ENCODE measurements at regions not wholly inside any gene's neighbourhood (a gene's known extent, or its start where the extent isn't known, plus 50 kb on each side); places are given as distances from the start of the nearest gene placed in this dataset.

DNA sequence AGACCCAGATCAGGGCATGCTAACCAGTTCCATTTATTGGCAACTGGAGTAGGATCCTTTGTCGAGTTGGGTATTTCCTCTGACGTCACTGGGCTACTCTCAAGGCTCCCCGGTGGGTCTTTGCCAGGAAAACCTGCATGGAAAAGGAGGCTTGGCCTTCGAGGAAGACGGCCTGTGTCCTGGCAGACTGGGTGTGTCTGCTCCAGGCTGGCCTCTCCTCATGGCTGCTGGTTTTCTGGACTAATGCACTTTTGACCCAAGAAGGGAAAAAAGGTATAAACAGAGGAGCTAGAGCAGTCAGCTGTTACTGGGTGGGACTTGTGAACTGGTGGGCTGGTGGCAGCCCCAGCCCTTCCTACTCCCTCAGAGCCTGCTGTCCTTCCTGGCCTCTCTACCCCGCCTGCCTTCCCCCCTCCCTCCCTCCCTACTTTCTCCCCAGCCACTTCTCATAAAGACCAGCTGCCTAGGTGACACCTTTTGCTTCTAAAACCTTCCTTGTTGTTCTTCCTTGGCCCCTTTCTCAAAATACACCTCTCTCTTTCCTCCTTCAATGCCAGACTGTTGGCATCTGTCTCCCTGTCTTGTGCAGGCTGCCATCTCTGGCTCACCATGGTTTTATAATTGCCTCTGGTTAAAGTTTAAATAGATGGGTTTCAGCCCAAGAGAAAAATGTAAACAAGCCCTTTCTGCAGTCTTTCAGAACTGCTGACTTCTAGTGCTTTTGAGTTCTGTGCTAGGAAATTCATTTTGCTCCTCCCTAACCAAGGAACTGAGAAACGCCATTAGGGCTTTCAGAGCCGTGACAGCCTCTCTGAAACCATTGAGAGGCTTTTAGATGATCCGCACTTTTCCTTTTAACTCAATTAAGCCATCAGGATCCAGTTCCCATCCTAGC, 101.8 kb upstream of the MKLN1 start:
- no peak for DNase-seq (ENCODE audit: low read depth)

DNA sequence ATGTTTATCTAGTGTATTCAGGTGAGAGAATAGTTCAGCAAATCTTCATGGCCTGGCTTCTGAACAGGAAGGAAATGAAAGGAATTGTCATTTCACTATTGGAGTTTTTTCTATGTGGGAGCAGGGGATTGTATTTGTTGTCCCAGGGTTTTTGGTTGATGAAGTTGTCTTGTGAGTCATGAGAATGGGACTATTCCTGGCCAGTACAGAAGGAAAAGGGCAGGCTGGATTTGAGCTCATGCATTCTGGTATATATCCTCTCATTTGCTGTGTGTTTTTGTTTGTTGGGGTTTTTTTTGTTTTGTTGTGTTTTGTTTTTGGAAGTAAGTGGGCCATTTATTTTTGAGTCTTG, 101.2 kb upstream of the MKLN1 start:
- no peak for DNase-seq (ENCODE audit: low read depth)

DNA sequence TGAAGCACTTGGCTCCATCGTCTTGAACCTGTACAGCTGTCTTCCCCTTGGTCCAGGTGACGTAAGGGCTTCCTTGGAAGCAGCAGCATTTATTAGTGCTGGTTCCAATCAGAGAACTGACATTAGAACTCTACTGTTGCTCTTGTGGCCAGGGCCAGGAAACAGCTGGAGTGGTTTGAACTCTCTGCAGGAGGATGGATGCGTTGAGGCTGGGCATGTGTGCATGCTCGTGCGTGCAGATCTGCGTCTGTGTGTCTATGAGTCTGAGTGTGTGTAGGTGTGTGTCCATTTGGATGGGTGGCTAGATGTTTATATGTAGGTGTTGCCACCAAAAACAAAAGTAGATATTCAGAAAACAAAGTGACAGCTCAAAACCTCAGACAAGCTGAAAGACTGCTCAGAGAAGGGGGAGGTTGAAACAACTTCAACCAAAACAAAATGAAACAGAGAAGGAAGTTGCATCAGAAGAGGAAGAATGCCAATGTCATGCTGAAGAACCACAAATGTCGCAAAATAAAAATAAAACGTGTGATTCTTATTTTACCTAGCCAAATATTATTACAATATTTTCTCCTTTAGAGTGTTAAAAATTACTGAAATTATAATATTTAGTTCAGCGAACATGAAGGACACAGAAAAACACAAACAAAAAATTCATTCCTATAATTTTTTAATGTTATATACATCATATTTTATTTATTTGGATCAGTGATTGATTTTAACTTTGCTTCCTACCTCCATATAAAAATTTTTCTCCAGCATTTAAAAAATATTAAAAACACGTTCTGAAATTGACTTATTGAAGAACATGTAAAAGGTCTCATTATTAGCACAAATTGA, 96.1 kb upstream of the MKLN1 start:
- DNase-seq (ENCODE audit: low read depth) = peak; percentile 58

DNA sequence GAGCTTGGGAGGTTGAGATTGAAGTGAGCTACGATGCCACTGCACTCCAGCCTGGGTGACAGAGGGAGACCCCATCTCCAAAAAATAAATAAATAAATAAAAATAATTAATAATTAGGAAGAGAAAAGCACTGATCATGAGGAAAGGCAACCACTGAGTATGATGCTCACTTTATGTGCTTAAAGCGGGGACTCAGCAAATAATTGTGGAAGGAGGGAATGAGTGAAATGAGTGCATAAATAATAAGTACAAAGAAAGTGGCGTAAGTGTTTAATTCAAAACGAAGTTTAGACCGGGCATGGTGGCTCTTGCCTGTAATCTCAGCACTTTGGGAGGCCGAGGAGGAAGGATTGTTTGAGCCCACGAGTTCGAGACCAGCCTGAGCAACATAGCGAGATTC, 94.9 kb upstream of the MKLN1 start:
- no peak for DNase-seq (ENCODE audit: low read depth)

DNA sequence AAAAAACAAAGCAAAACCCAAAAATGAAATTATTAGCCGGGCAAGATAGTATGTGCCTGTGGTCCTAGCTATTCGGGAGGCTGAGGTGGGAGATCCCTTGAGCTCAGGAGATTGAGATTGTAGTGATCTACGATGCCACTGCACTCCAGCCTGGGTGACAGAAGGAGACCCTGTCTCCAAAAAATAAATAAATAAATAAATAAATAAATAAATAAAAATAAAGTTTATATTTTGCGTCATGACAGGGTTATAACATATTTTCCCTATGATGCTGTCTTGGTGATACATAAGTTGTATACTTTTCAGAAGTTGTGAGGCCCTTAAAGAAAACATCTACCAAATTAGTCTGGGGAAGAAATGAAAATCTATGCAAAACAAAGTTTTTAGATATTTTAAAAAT, 94.5 kb upstream of the MKLN1 start:
- DNase-seq (ENCODE audit: low read depth) = no peak

DNA sequence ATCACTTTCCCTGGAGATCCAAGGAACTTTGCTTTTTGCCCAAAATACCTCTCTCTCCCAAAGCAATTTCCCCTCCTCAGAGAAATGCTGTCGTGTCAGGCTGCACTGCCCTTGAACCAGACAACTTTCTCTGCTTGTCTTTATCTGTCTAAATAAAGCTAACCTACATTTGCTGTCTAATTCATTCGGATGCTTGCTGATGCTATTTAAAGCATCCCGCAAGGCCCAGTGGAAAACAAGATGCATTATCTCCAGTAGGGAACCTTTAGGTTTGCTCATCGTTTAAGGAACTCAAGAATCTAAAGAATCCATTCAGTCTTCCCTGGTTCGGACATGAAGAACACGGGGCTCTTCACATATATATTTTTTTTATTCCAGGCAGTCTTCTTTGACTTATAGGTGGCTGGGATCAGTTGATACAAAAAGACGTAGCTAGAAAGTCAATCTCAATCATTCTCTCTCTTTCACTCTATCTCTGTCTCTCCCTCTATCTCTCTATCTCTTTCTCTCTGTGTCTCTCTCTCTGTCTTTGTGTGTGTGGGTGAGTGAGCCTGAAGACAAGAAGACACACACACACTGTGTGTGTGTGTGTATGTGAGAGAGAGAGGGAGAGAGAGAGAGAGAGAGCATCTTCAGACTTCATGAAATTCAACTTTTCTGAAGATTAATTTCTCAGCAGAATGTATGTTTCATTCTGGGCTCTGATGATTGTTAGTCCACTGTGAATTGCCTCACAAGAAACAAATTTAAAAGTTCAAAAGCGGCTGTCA, 92.8 kb upstream of the MKLN1 start:
- DNase-seq (ENCODE audit: low read depth) = no peak

DNA sequence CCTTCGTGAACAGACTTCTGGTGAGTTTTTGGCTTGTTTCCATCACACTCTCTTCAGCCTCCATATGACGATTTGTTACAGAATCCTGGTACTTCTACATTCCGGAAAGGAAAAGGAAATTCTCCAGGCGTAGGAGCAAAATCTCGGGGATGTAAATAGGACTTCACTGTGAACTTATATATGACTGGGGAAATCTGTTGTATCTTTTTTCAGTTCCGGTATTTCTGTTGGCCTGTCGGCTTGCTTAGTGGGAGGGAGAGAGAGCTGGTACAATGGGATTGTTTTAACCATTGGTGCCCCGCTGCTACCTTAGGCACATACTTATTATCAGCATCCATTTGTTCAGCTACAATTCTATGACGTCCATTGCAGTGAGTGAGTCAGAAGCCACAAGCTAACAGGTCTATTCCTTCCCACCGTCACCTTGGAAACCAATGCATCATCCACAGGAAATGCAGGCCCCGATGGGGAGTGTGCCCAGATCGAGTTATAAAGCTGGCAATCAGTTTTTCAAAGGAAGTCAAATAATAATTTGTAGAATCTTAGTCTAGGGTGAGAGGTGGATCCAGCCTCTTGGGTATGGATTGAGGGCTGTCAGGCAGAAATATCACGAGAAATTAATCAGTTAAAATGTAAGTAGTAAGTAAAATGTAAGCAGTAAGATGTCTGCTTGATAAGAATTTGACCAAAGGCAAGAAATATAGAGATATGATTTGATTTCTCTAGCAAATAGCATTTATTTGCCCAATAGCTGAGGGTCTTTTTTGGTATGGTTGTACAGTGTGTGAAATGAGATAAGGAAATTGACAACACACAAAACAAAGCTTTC, 92.0 kb upstream of the MKLN1 start:
- peak; percentile 65 for DNase-seq (ENCODE audit: low read depth)

DNA sequence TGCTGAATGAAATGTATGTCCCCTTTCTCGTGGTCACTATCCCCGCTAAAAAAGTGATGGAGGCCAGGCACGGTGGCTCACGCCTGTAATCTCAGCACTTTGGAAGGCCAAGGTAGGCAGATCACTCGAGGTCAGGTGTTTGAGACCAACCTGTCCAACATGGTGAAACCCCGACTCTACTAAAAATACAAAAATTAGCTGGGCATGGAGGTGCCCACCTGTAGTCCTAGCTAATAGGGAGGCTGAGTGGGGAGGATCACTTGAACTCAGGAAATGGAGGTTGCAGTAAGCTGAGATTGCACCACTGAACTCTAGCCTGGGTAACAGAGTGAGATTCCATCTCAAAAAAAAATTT, 91.4 kb upstream of the MKLN1 start:
- DNase-seq (ENCODE audit: low read depth) = no peak

DNA sequence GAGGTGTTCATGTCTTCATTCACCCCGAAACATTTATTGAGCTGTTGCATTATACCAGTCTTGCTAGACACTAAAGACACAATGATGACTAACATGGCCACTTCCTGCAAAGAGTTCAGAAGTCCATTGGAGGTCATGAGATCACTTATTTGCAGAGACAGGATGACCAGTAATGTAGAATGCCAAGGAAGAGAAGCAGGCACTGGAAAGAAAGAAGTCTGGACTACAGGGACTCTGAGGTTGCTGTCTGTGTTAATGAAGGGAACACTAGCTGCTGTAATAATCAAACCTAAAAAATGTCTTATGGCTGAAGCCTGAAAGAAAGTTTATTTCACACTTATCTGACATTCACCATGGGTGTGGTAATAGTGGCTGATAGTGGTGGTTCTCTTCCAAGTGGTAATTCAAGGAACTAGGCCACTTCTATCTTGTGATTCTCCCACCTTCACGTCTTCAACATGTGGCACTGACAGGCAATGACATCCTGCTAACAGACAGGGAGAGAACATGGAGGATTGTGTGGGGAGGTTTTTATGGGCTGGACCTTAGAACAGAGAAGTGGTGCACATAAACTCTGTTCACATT, 89.2 kb upstream of the MKLN1 start:
- no peak for DNase-seq (ENCODE audit: low read depth)

DNA sequence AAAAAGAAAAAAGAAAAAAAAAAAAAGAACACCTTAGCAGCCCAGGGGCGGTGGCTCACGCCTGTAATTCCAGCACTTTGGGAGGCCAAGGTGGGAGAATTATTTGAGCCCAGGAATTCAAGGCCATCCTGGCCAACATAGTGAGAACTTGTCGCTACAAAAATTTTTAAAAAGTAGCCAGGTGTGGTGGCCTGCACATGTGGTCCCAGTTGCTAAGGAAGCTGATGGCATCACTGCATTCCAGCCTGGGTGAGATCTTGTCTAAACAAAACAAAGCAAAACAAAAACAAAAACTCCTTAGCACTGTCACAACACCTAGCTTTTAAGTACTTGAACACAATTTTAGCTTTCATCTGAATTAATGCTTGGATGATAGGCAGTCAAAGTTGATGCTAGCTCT, 86.3 kb upstream of the MKLN1 start:
- no peak for DNase-seq (ENCODE audit: low read depth)

DNA sequence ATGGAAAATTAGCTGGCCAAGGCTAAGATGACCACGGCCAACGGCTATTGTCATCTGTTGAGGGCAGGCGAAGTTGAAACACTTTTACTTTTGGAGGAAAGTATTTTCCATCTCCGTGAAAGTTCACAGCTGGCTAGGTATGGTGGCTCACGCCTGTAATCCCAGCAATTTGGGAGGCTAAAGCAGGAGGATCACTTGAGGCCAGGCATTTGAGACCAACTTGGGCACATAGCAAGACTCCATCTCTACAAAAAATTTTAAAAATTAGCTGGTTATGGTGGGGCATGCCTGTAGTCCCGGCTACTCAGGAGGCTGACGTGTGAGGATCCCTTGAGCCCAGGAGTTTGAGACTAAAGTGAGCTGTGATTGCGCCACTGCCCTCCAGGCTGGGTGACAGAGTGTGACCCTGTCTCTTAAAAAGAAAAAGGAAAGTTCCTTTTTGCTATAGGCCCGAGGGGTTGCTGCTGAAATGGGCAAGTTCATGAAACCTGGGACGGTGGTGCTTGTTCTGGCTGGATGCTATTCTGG, 85.5 kb upstream of the MKLN1 start:
- no peak for DNase-seq (ENCODE audit: low read depth)

DNA sequence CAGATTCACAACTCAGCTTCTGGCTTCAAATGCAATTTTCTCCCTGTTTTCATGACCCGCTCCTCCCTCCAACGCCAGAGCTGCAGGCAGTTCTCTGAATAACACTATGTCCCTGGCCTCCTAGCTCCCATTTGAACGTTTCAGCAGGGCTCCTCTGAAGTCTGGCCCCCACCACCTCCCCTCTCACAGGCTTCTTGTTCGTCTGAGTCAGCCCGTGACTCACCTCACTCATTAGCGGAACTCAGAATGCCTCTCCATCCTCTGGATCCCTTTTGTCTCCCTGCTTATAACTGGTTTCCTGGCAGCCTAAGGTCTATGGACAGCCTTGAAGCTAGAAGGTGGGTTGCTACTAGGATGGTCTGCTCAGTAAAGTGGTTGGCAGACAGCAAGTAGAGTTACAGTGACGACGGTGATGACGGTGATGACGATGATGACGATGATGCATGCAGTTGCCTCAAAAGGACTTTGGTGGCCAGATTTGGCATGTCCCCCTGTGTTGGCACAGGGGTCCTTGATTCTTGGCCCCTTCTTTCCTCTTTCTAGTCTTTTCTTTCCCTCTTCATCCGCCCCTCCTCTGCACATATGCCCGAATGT, 83.3 kb upstream of the MKLN1 start:
- no peak for DNase-seq (ENCODE audit: low read depth)

DNA sequence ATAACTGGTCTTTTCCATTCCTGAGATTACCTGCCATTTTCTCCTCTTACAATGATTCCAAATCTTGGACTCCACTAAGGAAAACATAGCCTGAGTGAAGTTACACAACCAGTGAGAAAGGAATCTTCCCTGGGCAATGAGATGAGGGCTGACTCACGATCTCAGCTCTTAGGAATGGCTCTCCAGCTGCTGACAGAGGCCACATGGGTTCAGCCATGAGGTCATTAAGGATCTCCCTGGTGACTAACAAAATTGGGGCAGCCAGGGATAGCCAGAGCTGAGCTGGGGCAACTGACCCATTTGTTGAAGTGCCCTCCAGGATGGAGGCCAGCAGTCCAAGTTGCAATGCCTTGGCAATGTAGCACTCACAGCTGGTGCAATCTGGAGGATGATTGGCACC, 78.7 kb upstream of the MKLN1 start:
- no peak for DNase-seq (ENCODE audit: low read depth)

DNA sequence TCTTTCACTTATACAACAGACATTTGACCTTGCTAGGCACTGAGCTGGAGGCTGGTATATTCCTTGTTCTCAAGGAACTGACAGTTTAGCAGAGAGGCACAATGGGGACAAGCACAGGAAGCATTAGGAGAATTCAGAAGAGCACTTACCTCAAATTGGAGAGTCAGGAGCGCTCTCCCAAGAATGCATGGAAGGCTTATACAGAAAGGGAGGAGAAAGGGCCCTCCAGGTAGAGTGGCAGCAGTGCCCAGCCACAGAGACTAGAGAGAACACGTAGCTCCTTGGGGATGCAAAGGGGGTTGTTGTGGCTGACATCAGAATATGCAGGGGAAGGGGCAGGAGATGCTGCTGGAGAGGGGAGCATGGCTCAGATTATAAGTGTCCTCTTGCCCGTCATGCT, 78.2 kb upstream of the MKLN1 start:
- DNase-seq (ENCODE audit: low read depth) = no peak

DNA sequence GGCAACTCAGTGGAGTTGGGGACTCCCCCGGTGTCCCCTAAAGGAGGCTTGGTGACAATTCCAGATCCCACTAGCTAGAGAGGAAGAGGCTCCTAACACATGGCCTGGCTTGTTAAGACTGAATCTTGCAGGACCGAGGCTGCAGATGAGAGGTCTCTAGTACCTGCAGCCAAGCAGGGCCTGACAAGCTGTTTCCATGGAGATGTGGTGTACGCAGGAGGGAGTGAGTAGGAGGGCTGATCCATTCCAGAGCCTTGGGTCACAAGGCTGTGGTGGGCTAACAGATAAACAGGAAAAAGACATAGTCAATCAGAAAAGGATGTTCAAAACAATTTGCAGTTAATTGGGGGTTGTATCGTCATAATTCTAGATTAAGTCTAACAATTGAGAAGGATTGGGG, 77.3 kb upstream of the MKLN1 start:
- DNase-seq (ENCODE audit: low read depth) = no peak

DNA sequence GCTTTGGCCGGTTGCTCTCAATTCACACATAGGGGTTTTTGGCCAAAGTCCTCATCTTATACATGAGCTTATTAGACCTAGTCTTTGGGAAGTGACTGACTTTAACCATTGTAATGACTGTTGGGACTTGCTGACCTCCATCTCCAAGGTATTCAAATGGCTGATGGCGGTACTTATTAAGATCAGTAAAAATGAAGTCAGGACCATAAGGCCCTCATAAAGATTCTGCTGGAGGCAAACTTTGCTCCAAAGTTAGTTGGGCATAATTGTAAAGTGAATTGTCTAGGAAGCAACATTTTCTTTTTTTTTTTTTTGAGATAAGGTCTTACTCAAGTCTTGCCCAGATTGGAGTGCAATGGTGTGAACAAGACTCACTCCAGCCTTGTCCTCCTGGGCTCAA, 76.3 kb upstream of the MKLN1 start:
- no peak for DNase-seq (ENCODE audit: low read depth)

DNA sequence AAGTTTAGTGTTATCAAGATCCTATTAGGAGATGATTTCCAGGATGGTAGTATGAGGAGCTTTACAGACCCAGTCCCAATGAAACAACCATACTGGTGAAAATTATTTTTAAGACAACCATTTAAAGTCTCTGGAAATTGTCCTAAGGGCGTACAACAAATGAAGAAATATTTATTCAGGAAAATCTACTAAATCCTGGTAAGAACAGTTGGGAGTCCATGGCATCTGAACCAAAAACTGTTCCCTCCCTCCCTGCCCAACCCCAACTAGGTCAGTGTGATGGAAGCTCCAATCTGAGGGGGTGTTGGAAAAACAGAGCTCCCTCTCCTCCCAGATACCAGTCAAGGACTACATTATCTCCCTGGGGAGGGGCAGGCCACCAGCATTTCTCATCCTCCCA, 74.7 kb upstream of the MKLN1 start:
- DNase-seq (ENCODE audit: low read depth) = no peak

DNA sequence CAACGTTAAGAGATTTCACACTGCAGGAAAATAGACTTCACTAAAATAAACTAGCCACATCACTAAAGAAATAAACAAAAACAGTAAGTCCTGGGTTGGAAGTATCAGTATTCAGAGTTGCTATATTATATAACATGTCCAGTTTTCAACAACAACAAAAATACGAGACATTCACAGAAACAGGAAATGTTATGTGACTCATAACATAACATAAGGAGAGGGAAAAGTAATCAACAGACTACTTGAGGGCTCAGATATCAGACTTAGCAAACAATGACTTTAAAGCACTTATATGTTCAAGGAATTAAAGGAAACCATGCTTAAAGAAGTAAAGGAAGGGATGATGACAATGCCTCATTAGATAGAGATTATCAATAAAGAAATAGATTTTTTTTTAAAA, 73.5 kb upstream of the MKLN1 start:
- DNase-seq (ENCODE audit: low read depth) = no peak

DNA sequence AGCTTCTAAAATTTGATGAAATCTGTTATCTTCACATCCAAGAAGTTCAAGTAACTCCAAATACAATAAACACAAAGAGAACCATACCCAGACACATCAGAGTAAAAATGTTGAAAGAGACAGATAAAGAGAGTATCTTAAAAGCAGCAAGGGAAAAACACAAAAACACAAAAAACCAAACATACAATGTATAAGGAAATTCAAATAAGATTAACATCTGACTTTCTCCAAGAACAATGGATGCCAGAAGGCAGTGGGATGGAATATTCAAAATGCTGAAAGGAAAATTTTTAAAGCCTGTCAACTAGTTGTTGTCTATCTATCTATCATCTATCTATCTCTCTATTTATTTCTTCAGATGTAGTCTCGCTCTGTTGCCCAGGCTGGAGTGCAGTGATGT, 72.4 kb upstream of the MKLN1 start:
- no peak for DNase-seq (ENCODE audit: low read depth)

DNA sequence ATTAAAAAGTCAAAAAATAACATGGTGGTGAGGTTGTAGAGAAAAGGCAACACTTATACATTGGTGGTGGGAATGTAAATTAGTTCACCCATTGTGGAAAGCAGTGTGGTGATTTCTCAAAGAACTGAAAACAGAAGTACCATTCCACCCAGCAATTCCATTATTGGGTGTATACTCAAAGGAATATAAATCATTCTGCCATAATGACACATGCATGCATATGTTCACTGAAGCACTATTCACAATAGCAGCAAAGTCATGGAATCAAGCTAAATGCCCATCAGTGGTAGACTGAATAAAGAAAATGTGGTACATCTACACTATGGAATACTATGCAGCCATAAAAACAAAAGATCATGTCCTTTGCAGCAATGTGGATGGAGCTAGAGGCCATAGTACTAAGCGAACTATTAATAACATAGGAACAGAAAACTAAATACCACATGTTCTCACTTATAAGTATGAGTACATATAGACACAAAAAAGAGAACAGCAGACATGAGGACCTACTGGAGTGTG, 66.1 kb upstream of the MKLN1 start:
- no peak for DNase-seq (ENCODE audit: low read depth)

DNA sequence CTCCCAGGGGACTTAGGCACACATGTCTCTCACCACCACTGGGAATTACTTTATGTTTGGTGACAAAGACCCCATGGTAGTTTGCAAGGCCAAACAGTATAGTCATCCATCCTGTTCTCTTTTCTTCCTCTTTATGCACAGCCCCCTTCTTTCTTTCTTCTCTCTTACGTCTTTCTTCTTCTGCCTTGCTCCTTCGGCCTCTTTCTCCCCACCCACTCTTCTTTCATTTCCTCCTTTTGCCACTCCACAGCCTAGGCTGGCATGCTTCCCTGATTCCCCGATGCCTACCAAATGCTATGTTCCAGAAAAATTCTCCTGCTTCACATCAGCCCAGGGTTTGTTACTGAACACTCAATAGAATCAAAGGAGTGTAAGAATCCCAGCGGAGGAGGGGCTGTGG, 62.4 kb upstream of the MKLN1 start:
- DNase-seq (ENCODE audit: low read depth) = no peak

All from T follicular helper cell (primary cell).